Endothelial cell of umbilical vein (primary cell): ENCODE measurements at regions not wholly inside any gene's neighbourhood (a gene's known extent, or its start where the extent isn't known, plus 50 kb on each side); places are given as distances from the start of the nearest gene placed in this dataset.

ENCODE experiments used
- BruUV-seq: library from RNA; stranded (reverse); fragments of 400-500 nt; replicated peaks from 2 replicates; lab custom pipeline; 2021; lab: Mats Ljungman, UMichigan
- CTCF ChIA-PET: fragments of 300-600, 350-600 bp; sonication (Branson Sonifier 250); formaldehyde crosslinking; loops from one replicate; lab custom pipeline; 2021; ENCODE audit warnings: antibody characterized with exemption, inconsistent platforms; lab: Charles Lee
- POLR2A ChIA-PET: fragments of 300-600, 350-600 bp; sonication (Branson Sonifier 250); formaldehyde crosslinking; loops from one replicate; lab custom pipeline; 2021; ENCODE audit warnings: antibody characterized with exemption, inconsistent platforms; lab: Charles Lee
- DNase-seq: peaks from one replicate; pipeline ENCODE4 v3.0.0-alpha.2; 2011; ENCODE audit warnings: low read depth, low spot score
- FAIRE-seq: peaks from 2 replicates; lab custom pipeline; 2011; peaks lifted over from hg19 to GRCh38; lab: Jason Lieb, UNC
- H2AFZ ChIP-seq: 2 replicates; pipeline ENCODE4 v1.6.0; 2012; ENCODE audit warnings: low read depth, low read length, control low read depth, inconsistent platforms
- H3K27ac ChIP-seq: 2 replicates; pipeline ENCODE4 v1.5.1; 2011; ENCODE audit warnings: low read depth, mild to moderate bottlenecking, control low read depth, low read length, moderate library complexity; ENCODE audit not compliant: insufficient read depth
- H3K27me3 ChIP-seq, 2 experiments: 2 replicates each; pipeline versions ENCODE4 v1.6.0 to v1.6.1; 2011; ENCODE audit warnings: low read length in 2 of 2, mixed read lengths in 1 of 2; ENCODE audit not compliant: control insufficient read depth in 2 of 2, insufficient read depth in 2 of 2
- H3K36me3 ChIP-seq, 2 experiments: 2 replicates in 1 of 2; 3 replicates in 1 of 2; pipeline ENCODE4 v1.5.1; 2011; ENCODE audit warnings: low read length in 2 of 2, mild to moderate bottlenecking in 1 of 2, moderate library complexity in 1 of 2; ENCODE audit not compliant: control insufficient read depth in 2 of 2, insufficient read depth in 2 of 2; ENCODE audit errors: extremely low read depth in 1 of 2
- H3K4me1 ChIP-seq: 3 replicates; pipeline ENCODE4 v1.5.1; 2011; ENCODE audit warnings: mild to moderate bottlenecking, low read length; ENCODE audit not compliant: control insufficient read depth, insufficient read depth; ENCODE audit errors: extremely low read depth
- H3K4me2 ChIP-seq: 2 replicates; pipeline ENCODE4 v1.6.1; 2011; ENCODE audit warnings: low read length, control low read depth, mixed read lengths; ENCODE audit not compliant: insufficient read depth
- H3K4me3 ChIP-seq, 3 experiments: fragments of 200-600 bp in 1 of 3; sonication (generic), shearing (Covaris generic) in 1 of 3; replicated peaks in 1 of 3; 2 replicates each; pipeline ENCODE4 v1.5.1; 2011 to 2016; ENCODE audit warnings: control low read depth in 3 of 3, low read length in 3 of 3, mild to moderate bottlenecking in 2 of 3, inconsistent platforms in 1 of 3, low read depth in 1 of 3, moderate library complexity in 1 of 3; ENCODE audit not compliant: insufficient read depth in 1 of 3
- H3K79me2 ChIP-seq: 2 replicates; pipeline ENCODE4 v1.6.0; 2012; ENCODE audit warnings: low read length, inconsistent platforms; ENCODE audit not compliant: control insufficient read depth, insufficient read depth
- H3K9ac ChIP-seq: replicated peaks from 2 replicates; pipeline ENCODE3; 2011; ENCODE audit warnings: low read length, control low read depth; ENCODE audit not compliant: insufficient read depth; ENCODE audit errors: extremely low read depth
- H3K9me1 ChIP-seq: replicated peaks from 3 replicates; pipeline ENCODE4 v1.6.0; 2011; ENCODE audit warnings: mild to moderate bottlenecking, low read length; ENCODE audit not compliant: control insufficient read depth, insufficient read depth; ENCODE audit errors: extremely low read depth
- H3K9me3 ChIP-seq: replicated peaks from 2 replicates; pipeline ENCODE4 v1.5.1; 2012; ENCODE audit warnings: low read length, inconsistent platforms; ENCODE audit not compliant: control insufficient read depth, insufficient read depth
- H4K20me1 ChIP-seq: replicated peaks from 2 replicates; pipeline ENCODE3; 2011; ENCODE audit warnings: mild to moderate bottlenecking, low read length; ENCODE audit not compliant: control insufficient read depth, insufficient read depth; ENCODE audit errors: extremely low read depth
- EZH2 ChIP-seq: IDR thresholded peaks from 2 replicates; pipeline ENCODE4 v1.6.1; 2012; ENCODE audit warnings: borderline replicate concordance, low read depth, mild to moderate bottlenecking, moderate library complexity, low read length, inconsistent platforms; ENCODE audit not compliant: severe bottlenecking
- FOS ChIP-seq: IDR thresholded peaks from 2 replicates; pipeline ENCODE4 v1.6.1; 2011; ENCODE audit warnings: mild to moderate bottlenecking, low read length, moderate library complexity, borderline replicate concordance; ENCODE audit not compliant: insufficient read depth
- GATA2 ChIP-seq: IDR thresholded peaks from 2 replicates; pipeline ENCODE4 v1.7.0; 2011; ENCODE audit warnings: low read depth, mild to moderate bottlenecking, moderate library complexity, mixed read lengths, low read length; ENCODE audit not compliant: insufficient read length, insufficient read depth
- JUN ChIP-seq: IDR thresholded peaks from 2 replicates; pipeline ENCODE4 v1.6.1; 2011; ENCODE audit warnings: borderline replicate concordance, low read depth; ENCODE audit not compliant: insufficient read length, insufficient read depth
- MYC ChIP-seq: IDR thresholded peaks from one replicate; pipeline ENCODE4 v1.6.1; 2011; ENCODE audit warnings: mild to moderate bottlenecking, low read depth, low read length
- POLR2A ChIP-seq: IDR thresholded peaks from 2 replicates; pipeline ENCODE4 v1.6.1; 2012; ENCODE audit warnings: low read depth, mild to moderate bottlenecking, control low read depth, low read length
- POLR2AphosphoS5 ChIP-seq: IDR thresholded peaks from 2 replicates; pipeline ENCODE4 v1.6.1; 2012; ENCODE audit warnings: low read depth, mild to moderate bottlenecking, control low read depth, low read length, moderate library complexity; ENCODE audit not compliant: insufficient read depth
- dilution Hi-C: fragments of 300-500 bp; cut with MboI; formaldehyde crosslinking; loops from one replicate; pipeline ENCODE4 v1.15.0; 2019; ENCODE audit warnings: low sequenced_read_pairs; ENCODE audit not compliant: extremely low pct_ligation_motif_present
- intact Hi-C: fragments of 100-400 bp; cut with micrococcal nuclease; formaldehyde crosslinking; loops from one replicate; pipeline ENCODE4 v1.10.0; 2022
- TF ChIP-seq, protein P1 (sequence below): IDR thresholded peaks from 2 replicates; pipeline ENCODE4 v1.6.1; 2011; ENCODE audit not compliant: insufficient read depth, insufficient read length
- TF ChIP-seq, protein P2 (sequence below), 2 donors: IDR thresholded peaks; 1 replicate in 1 of 2; 2 replicates in 1 of 2; pipeline ENCODE4 v1.5.1; 2011; ENCODE audit warnings: low read length in 2 of 2, mild to moderate bottlenecking in 2 of 2, moderate library complexity in 2 of 2, control low read depth in 1 of 2, inconsistent platforms in 1 of 2, low read depth in 1 of 2; ENCODE audit not compliant: insufficient read depth in 1 of 2; ENCODE audit errors: extremely low read depth in 1 of 2

DNA sequence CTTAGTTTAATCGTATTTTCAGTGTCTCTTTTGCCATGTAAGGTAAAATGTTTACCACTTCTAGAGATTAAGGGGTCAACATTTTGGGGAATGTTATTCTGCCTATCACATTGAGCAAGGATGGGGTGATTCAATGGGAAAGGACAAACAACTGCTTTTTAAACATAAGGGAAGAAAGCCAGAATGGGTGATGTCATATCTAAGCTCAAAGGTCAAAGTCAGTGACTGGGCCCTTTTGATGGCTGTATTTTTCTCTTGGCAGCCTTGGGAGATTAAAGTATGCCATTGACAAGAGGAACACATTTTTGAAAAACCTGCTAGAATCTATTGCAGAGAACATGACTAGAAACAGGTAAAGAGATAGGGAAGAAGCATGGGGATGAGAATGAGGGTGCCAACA lies 477.3 kb upstream of the IRAK1BP1 start:
- no peaks in the 10 kb centered on the region for H4K20me1 ChIP-seq
- CTCF ChIA-PET = no interaction called here
- no peaks in the 10 kb centered on the region for H3K27me3 ChIP-seq
- FAIRE-seq (no peak), DNase-seq (no peak)
- POLR2A ChIA-PET = no interaction called here
- no peak overlapping the region for H3K27ac ChIP-seq
- no peak overlapping the region for H3K4me3 ChIP-seq
- H3K4me1 ChIP-seq = no peaks in the 10 kb centered on the region
- no peak for TF ChIP-seq POLR2AphosphoS5
- no peak for TF ChIP-seq FOS
- TF ChIP-seq, protein P1, sequence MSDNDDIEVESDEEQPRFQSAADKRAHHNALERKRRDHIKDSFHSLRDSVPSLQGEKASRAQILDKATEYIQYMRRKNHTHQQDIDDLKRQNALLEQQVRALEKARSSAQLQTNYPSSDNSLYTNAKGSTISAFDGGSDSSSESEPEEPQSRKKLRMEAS = no peak
- no peak for TF ChIP-seq JUN
- no peak for TF ChIP-seq EZH2
- no peak for TF ChIP-seq POLR2A
- no peak for TF ChIP-seq MYC
- TF ChIP-seq GATA2 = no peak
- TF ChIP-seq, protein P2, sequence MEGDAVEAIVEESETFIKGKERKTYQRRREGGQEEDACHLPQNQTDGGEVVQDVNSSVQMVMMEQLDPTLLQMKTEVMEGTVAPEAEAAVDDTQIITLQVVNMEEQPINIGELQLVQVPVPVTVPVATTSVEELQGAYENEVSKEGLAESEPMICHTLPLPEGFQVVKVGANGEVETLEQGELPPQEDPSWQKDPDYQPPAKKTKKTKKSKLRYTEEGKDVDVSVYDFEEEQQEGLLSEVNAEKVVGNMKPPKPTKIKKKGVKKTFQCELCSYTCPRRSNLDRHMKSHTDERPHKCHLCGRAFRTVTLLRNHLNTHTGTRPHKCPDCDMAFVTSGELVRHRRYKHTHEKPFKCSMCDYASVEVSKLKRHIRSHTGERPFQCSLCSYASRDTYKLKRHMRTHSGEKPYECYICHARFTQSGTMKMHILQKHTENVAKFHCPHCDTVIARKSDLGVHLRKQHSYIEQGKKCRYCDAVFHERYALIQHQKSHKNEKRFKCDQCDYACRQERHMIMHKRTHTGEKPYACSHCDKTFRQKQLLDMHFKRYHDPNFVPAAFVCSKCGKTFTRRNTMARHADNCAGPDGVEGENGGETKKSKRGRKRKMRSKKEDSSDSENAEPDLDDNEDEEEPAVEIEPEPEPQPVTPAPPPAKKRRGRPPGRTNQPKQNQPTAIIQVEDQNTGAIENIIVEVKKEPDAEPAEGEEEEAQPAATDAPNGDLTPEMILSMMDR (IDR thresholded peaks at IDR 0.05; ENCODE audit: extremely low read depth in 1 of 2, insufficient read depth in 1 of 2, low read depth in 1 of 2, low read length in 2 of 2) = no peak
- dilution Hi-C loops = no loop called here
- H3K4me2 ChIP-seq = no peak overlapping the region
- H3K79me2 ChIP-seq = no peaks in the 10 kb centered on the region
- H2AFZ ChIP-seq = no peak overlapping the region
- no peaks in the 10 kb centered on the region for H3K9me3 ChIP-seq
- no peaks in the 10 kb centered on the region for H3K36me3 ChIP-seq
- no peaks in the 10 kb centered on the region for H3K9me1 ChIP-seq
- intact Hi-C loops = no loop called here
- H3K9ac ChIP-seq = no peak overlapping the region
- no TSS peak for BruUV-seq
